ENCODE measurements at regions not wholly inside any gene's neighbourhood (a gene's known extent, or its start where the extent isn't known, plus 50 kb on each side); places are given as distances from the start of the nearest gene placed in this dataset.

- no peak for TF ChIP-seq POLR2AphosphoS5 (IDR thresholded peaks at IDR 0.05; ENCODE audit: borderline replicate concordance, low read depth, low read length)
- TF ChIP-seq EZH2 (IDR thresholded peaks at IDR 0.05): no peak
Measured at GRCh38 chr6:86016077-86016476, 373.4 kb upstream of the SYNCRIP start.

All from SK-N-MC (cell line).